HCT116 (cell line): ENCODE measurements at regions not wholly inside any gene's neighbourhood (a gene's known extent, or its start where the extent isn't known, plus 50 kb on each side); places are given as distances from the start of the nearest gene placed in this dataset.

ENCODE experiments used
- ATAC-seq: fragments of 200-7000 bp; cut with Tn5 transposase; 2 replicates; pipeline ENCODE4 v1.9.1; 2020; ENCODE audit warnings: mild to moderate bottlenecking, moderate library complexity
- BruUV-seq: library from RNA; stranded (reverse); fragments of 400-500 nt; replicated peaks from 2 replicates; lab custom pipeline; 2021; lab: Mats Ljungman, UMichigan
- CTCF ChIA-PET: fragments of 300-600 bp; sonication (Branson Sonifier 250); formaldehyde crosslinking; loops from one replicate; lab custom pipeline; 2021; ENCODE audit warnings: antibody characterized with exemption; lab: Charles Lee
- POLR2A ChIA-PET: fragments of 300-600, 350-600 bp; sonication (Branson Sonifier 250); formaldehyde crosslinking; loops from one replicate; lab custom pipeline; 2021; ENCODE audit warnings: antibody characterized with exemption; lab: Charles Lee
- RAD21 ChIA-PET, 2 experiments: fragments of 300-600 bp; sonication (Branson Sonifier 250); formaldehyde crosslinking; loops; one replicate each; lab custom pipeline; 2023; ENCODE audit warnings: low total read pairs in 2 of 2; ENCODE audit not compliant: uncharacterized antibody in 2 of 2, unreplicated experiment in 2 of 2, low non-redundant PET in 1 of 2; lab: Charles Lee
- DNase-seq: peaks from one replicate; pipeline ENCODE4 v3.0.0-alpha.2; 2010; ENCODE audit warnings: low read depth, low spot score
- H2AFZ ChIP-seq: fragments of 200-600 bp; shearing (Covaris generic), sonication (generic); 2 replicates; pipeline ENCODE4 v1.6.1; 2017; ENCODE audit warnings: low read depth, mixed run types, mixed read lengths, antibody characterized with exemption, low read length; ENCODE audit not compliant: poor library complexity, severe bottlenecking
- H3K27ac ChIP-seq: 2 replicates; pipeline ENCODE4 v1.5.1; 2012; ENCODE audit warnings: low read depth, low read length
- H3K27me3 ChIP-seq: fragments of 200-600 bp; sonication (generic); 2 replicates; pipeline ENCODE4 v1.6.1; 2016; ENCODE audit warnings: mixed run types, low read length, mixed read lengths; ENCODE audit not compliant: insufficient read depth
- H3K36me3 ChIP-seq, 2 experiments: fragments of 200-500 bp in 1 of 2; fragments of 200-600 bp in 1 of 2; sonication (Bioruptor generic) in 1 of 2; sonication (generic) in 1 of 2; 2 replicates each; pipeline versions ENCODE4 v1.5.1 to v1.6.1; 2014 to 2016; ENCODE audit warnings: low read length in 2 of 2, inconsistent platforms in 1 of 2, mixed read lengths in 1 of 2, mixed run types in 1 of 2; ENCODE audit not compliant: insufficient read depth in 2 of 2, control insufficient read depth in 1 of 2
- H3K4me1 ChIP-seq, 2 experiments: fragments of 200-600 bp in 1 of 2; sonication (generic) in 1 of 2; 2 replicates each; pipeline versions ENCODE4 v1.5.1 to v1.6.1; 2012 to 2017; ENCODE audit warnings: low read length in 2 of 2, inconsistent platforms in 1 of 2, mild to moderate bottlenecking in 1 of 2, mixed read lengths in 1 of 2, mixed run types in 1 of 2, moderate library complexity in 1 of 2; ENCODE audit not compliant: insufficient read depth in 2 of 2, control insufficient read depth in 1 of 2
- H3K4me2 ChIP-seq: fragments of 200-600 bp; sonication (generic); 2 replicates; pipeline ENCODE4 v1.6.1; 2017; ENCODE audit warnings: mixed run types, low read length, mixed read lengths
- H3K4me3 ChIP-seq, 2 experiments: fragments of 200-600 bp in 1 of 2; sonication (generic) in 1 of 2; replicated peaks in 1 of 2; 2 replicates each; pipeline ENCODE4 v1.5.1; 2011 to 2016; ENCODE audit warnings: low read length in 2 of 2, control low read depth in 1 of 2, low read depth in 1 of 2, mild to moderate bottlenecking in 1 of 2, mixed read lengths in 1 of 2, mixed run types in 1 of 2
- H3K79me2 ChIP-seq: fragments of 200-600 bp; sonication (generic); 2 replicates; pipeline ENCODE4 v1.6.1; 2017; ENCODE audit warnings: mild to moderate bottlenecking, mixed run types, low read length, moderate library complexity, mixed read lengths; ENCODE audit not compliant: insufficient read depth
- H3K9ac ChIP-seq: fragments of 200-600 bp; sonication (generic); 2 replicates; pipeline ENCODE4 v1.6.1; 2016; ENCODE audit warnings: low read length, mixed read lengths
- H3K9me2 ChIP-seq: fragments of 200-600 bp; sonication (generic), shearing (Covaris generic); 2 replicates; pipeline ENCODE4 v1.6.1; 2017; ENCODE audit warnings: mixed run types, mild to moderate bottlenecking, moderate library complexity; ENCODE audit not compliant: insufficient read depth
- H3K9me3 ChIP-seq, 2 experiments: fragments of 200-500 bp in 1 of 2; fragments of 200-600 bp in 1 of 2; sonication (Bioruptor generic) in 1 of 2; sonication (generic) in 1 of 2; 2 replicates each; pipeline ENCODE4 v1.6.1; 2014 to 2017; ENCODE audit warnings: low read length in 2 of 2, mixed read lengths in 2 of 2, inconsistent platforms in 1 of 2, low read depth in 1 of 2, mild to moderate bottlenecking in 1 of 2, mixed run types in 1 of 2, moderate library complexity in 1 of 2; ENCODE audit not compliant: control insufficient read depth in 1 of 2, insufficient read depth in 1 of 2
- H4K20me1 ChIP-seq: fragments of 200-600 bp; sonication (generic), shearing (Covaris generic); 2 replicates; pipeline ENCODE4 v1.6.1; 2017; ENCODE audit warnings: mixed run types, mild to moderate bottlenecking, moderate library complexity; ENCODE audit not compliant: insufficient read depth
- CBX3 ChIP-seq: IDR thresholded peaks from 2 replicates; pipeline ENCODE4 v1.6.1; 2012; ENCODE audit warnings: low read depth
- CEBPB ChIP-seq: IDR thresholded peaks from 2 replicates; pipeline ENCODE4 v1.6.1; 2012; ENCODE audit warnings: low read depth
- CTCF ChIP-seq, 3 experiments: fragments of 200-600 bp in 1 of 3; sonication (generic) in 1 of 3; IDR thresholded peaks in 2 of 3; conservative IDR thresholded peaks in 1 of 3; 2 replicates each; pipeline ENCODE4 v1.5.1; 2012 to 2017; ENCODE audit warnings: low read depth in 2 of 3, low read length in 2 of 3, antibody characterized with exemption in 1 of 3, borderline replicate concordance in 1 of 3, control low read depth in 1 of 3, mild to moderate bottlenecking in 1 of 3, mixed read lengths in 1 of 3, mixed run types in 1 of 3, moderate library complexity in 1 of 3; ENCODE audit not compliant: insufficient read depth in 1 of 3
- EGR1 ChIP-seq: IDR thresholded peaks from 2 replicates; pipeline ENCODE4 v1.6.1; 2012; ENCODE audit warnings: low read depth
- ELF1 ChIP-seq: IDR thresholded peaks from 2 replicates; pipeline ENCODE4 v1.6.1; 2012; ENCODE audit warnings: low read depth, borderline replicate concordance
- EZH2 ChIP-seq: fragments of 200-600 bp; sonication (generic); IDR thresholded peaks from 2 replicates; pipeline ENCODE4 v1.6.1; 2017; ENCODE audit warnings: antibody characterized with exemption, mixed run types
- EZH2phosphoT487 ChIP-seq: fragments of 200-600 bp; IDR thresholded peaks from 2 replicates; pipeline ENCODE4 v1.6.1; 2018; ENCODE audit warnings: antibody characterized with exemption, borderline replicate concordance
- JUND ChIP-seq: IDR thresholded peaks from 2 replicates; pipeline ENCODE4 v1.6.1; 2012
- POLR2A ChIP-seq: IDR thresholded peaks from 2 replicates; pipeline ENCODE4 v1.7.0; 2011; ENCODE audit warnings: borderline replicate concordance; ENCODE audit not compliant: insufficient read depth, insufficient read length; ENCODE audit errors: extremely low read depth
- POLR2AphosphoS5 ChIP-seq: IDR thresholded peaks from 2 replicates; pipeline ENCODE4 v1.6.1; 2011; ENCODE audit warnings: mild to moderate bottlenecking, low read depth, low read length, moderate library complexity
- RAD21 ChIP-seq: IDR thresholded peaks from 2 replicates; pipeline ENCODE4 v1.6.1; 2012; ENCODE audit warnings: low read depth, mild to moderate bottlenecking
- SP1 ChIP-seq: IDR thresholded peaks from 2 replicates; pipeline ENCODE4 v1.6.1; 2012; ENCODE audit warnings: low read depth
- YY1 ChIP-seq: IDR thresholded peaks from 2 replicates; pipeline ENCODE4 v1.6.1; 2011; ENCODE audit warnings: low read length, low read depth, moderate library complexity, mild to moderate bottlenecking; ENCODE audit not compliant: insufficient replicate concordance; ENCODE audit errors: extremely low read depth
- ZFX ChIP-seq: fragments of 450-650 bp; IDR thresholded peaks from 2 replicates; pipeline ENCODE4 v1.6.1; 2017
- ZNF274 ChIP-seq: fragments of 200-500 bp; sonication (Bioruptor generic); IDR thresholded peaks from 2 replicates; pipeline ENCODE4 v1.6.1; 2014; ENCODE audit warnings: mild to moderate bottlenecking, low read depth, low read length, inconsistent platforms
- intact Hi-C: fragments of 100-400 bp; cut with micrococcal nuclease; formaldehyde crosslinking; loops from 2 replicates; pipeline ENCODE4 v1.10.0; 2022
- TF ChIP-seq, protein P1 (sequence below): IDR thresholded peaks from 2 replicates; pipeline ENCODE4 v1.6.1; 2012; ENCODE audit warnings: low read depth

DNA sequence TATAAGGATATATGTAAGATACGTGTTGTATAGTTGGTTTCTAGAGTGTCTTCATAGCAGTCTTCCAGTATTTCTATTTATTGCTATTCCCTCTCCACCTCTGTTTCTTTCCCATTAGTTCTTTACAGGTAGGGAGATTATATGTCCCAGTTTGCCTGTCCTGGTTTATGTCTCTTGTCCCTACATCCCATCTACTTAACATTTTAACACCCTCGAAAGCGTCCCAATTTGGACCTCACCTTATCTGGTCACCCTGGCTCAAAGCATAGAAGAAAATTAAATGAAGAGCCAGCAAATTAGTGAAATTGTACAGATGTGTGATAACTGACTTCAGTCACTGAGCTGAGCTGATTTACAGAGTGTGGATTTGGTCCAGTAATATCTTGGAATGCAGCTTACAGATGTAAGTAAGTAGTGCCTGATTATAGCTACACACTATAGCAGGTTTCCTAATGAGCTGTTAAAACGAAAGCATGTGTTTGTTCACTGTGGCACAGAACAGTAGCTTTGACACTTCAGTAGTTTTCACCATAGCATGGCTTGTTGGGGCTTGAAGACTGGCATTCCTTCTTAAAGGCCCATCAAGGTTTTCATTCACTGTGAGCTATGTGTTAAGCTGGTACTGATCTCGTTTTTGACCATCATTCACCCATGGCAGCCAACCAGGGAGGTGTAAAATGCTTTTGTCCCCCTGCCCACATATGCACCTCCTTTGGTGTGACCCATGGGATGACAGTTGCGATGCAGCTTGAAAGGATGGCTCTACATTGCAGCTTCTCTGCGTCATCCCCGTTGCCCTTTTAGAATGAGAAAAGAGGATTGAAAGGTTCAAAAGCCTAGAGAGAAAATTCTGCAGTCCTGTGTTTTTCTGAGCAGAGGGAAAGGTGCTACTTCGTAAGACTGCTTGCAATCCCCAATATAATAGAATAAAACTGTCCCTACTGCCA, 192.1 kb upstream of the DMRT1 start:
- no peaks in the 10 kb centered on the region for H3K9me2 ChIP-seq
- intact Hi-C loops = no loop called here
- H4K20me1 ChIP-seq = no peaks in the 10 kb centered on the region
- no peak for DNase-seq
- no peaks in the 10 kb centered on the region for H3K4me1 ChIP-seq
- H3K27me3 ChIP-seq = no peaks in the 10 kb centered on the region
- BruUV-seq = no TSS peak
- TF ChIP-seq CEBPB = no peak
- no peak for TF ChIP-seq ZFX
- no peak for TF ChIP-seq RAD21
- TF ChIP-seq CBX3 = no peak
- TF ChIP-seq POLR2A = no peak
- TF ChIP-seq ZNF274 = no peak
- no peak for TF ChIP-seq CTCF (IDR thresholded peaks at IDR 0.05 in 2 of 3, conservative IDR thresholded peaks at IDR 0.05 in 1 of 3; ENCODE audit: borderline replicate concordance in 1 of 3, insufficient read depth in 1 of 3, low read depth in 2 of 3, low read length in 2 of 3)
- TF ChIP-seq YY1 = no peak
- no peak for TF ChIP-seq POLR2AphosphoS5
- no peak for TF ChIP-seq EZH2phosphoT487
- no peak for TF ChIP-seq EZH2
- TF ChIP-seq ELF1 = no peak
- no peak for TF ChIP-seq EGR1
- TF ChIP-seq, protein P1, sequence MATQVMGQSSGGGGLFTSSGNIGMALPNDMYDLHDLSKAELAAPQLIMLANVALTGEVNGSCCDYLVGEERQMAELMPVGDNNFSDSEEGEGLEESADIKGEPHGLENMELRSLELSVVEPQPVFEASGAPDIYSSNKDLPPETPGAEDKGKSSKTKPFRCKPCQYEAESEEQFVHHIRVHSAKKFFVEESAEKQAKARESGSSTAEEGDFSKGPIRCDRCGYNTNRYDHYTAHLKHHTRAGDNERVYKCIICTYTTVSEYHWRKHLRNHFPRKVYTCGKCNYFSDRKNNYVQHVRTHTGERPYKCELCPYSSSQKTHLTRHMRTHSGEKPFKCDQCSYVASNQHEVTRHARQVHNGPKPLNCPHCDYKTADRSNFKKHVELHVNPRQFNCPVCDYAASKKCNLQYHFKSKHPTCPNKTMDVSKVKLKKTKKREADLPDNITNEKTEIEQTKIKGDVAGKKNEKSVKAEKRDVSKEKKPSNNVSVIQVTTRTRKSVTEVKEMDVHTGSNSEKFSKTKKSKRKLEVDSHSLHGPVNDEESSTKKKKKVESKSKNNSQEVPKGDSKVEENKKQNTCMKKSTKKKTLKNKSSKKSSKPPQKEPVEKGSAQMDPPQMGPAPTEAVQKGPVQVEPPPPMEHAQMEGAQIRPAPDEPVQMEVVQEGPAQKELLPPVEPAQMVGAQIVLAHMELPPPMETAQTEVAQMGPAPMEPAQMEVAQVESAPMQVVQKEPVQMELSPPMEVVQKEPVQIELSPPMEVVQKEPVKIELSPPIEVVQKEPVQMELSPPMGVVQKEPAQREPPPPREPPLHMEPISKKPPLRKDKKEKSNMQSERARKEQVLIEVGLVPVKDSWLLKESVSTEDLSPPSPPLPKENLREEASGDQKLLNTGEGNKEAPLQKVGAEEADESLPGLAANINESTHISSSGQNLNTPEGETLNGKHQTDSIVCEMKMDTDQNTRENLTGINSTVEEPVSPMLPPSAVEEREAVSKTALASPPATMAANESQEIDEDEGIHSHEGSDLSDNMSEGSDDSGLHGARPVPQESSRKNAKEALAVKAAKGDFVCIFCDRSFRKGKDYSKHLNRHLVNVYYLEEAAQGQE = no peak
- TF ChIP-seq JUND = no peak
- no peak for TF ChIP-seq SP1
- TF ChIP-seq, all 23 proteins: peak for 0
- H3K9me3 ChIP-seq = no peaks in the 10 kb centered on the region
- no peak overlapping the region for H3K4me2 ChIP-seq
- ChIA-PET RAD21 (no interaction called here), POLR2A (no interaction called here), CTCF (no interaction called here)
- ATAC-seq = no peak
- H2AFZ ChIP-seq = no peak overlapping the region
- no peak overlapping the region for H3K4me3 ChIP-seq
- no peaks in the 10 kb centered on the region for H3K36me3 ChIP-seq
- H3K27ac ChIP-seq = no peak overlapping the region
- H3K79me2 ChIP-seq = no peaks in the 10 kb centered on the region; the same call in 1 of the 2 replicates
- no peak overlapping the region for H3K9ac ChIP-seq
